ENCODE measurements at regions not wholly inside any gene's neighbourhood (a gene's known extent, or its start where the extent isn't known, plus 50 kb on each side); places are given as distances from the start of the nearest gene placed in this dataset.
A peak's percentile ranks its signal among the peaks of the same experiment; 100 is the strongest.

- no peak for DNase-seq (ENCODE audit: low read depth in 2 of 3, low spot score in 1 of 3)
These were observed 72.0 kb downstream of the RGS12 start for GRCh38 chr4:3364634-3365314.

- DNase-seq (ENCODE audit: low read depth in 2 of 3, low spot score in 1 of 3) = no peak
These were observed 72.5 kb downstream of the RGS12 start for GRCh38 chr4:3365326-3365725.

GRCh38 chr4:3365871-3366842, 73.3 kb downstream of the RGS12 start:
- DNase-seq (ENCODE audit: low read depth in 2 of 3, low spot score in 1 of 3) = no peak

GRCh38 chr4:3366893-3367775, 74.3 kb downstream of the RGS12 start:
- no peak for DNase-seq (ENCODE audit: low read depth in 2 of 3, low spot score in 1 of 3)

- DNase-seq (ENCODE audit: low read depth in 2 of 3, low spot score in 1 of 3) = no peak
These were observed 73.9 kb upstream of the HGFAC start for GRCh38 chr4:3367866-3368265.

- DNase-seq (ENCODE audit: low read depth in 2 of 3, low spot score in 1 of 3) = no peak
These were observed 73.4 kb upstream of the HGFAC start for GRCh38 chr4:3368334-3368733.

GRCh38 chr4:3368841-3369760, 72.7 kb upstream of the HGFAC start:
- no peak for DNase-seq (ENCODE audit: low read depth in 2 of 3, low spot score in 1 of 3)

- peak; percentile 20 to 36 (median 24) for DNase-seq (ENCODE audit: low read depth in 2 of 3, low spot score in 1 of 3)
These were observed 71.7 kb upstream of the HGFAC start for GRCh38 chr4:3369781-3370674.

GRCh38 chr4:3371033-3372001, 70.5 kb upstream of the HGFAC start:
- no peak for DNase-seq (ENCODE audit: low read depth in 2 of 3, low spot score in 1 of 3)

- no peak for DNase-seq (ENCODE audit: low read depth in 2 of 3, low spot score in 1 of 3)
These were observed 69.4 kb upstream of the HGFAC start for GRCh38 chr4:3372264-3372932.

GRCh38 chr4:3372933-3373465, 68.8 kb upstream of the HGFAC start:
- DNase-seq (ENCODE audit: low read depth in 2 of 3, low spot score in 1 of 3) = no peak

- DNase-seq (ENCODE audit: low read depth in 2 of 3, low spot score in 1 of 3) = no peak
These were observed 68.3 kb upstream of the HGFAC start for GRCh38 chr4:3373468-3373867.

- DNase-seq (ENCODE audit: low read depth in 2 of 3, low spot score in 1 of 3) = no peak
These were observed 67.6 kb upstream of the HGFAC start for GRCh38 chr4:3374011-3374645.

GRCh38 chr4:3374667-3375066, 67.1 kb upstream of the HGFAC start:
- no peak for DNase-seq (ENCODE audit: low read depth in 2 of 3, low spot score in 1 of 3)

- DNase-seq (ENCODE audit: low read depth in 2 of 3, low spot score in 1 of 3) = no peak
These were observed 66.1 kb upstream of the HGFAC start for GRCh38 chr4:3375688-3376087.

GRCh38 chr4:3376266-3376665, 65.5 kb upstream of the HGFAC start:
- DNase-seq (ENCODE audit: low read depth in 2 of 3, low spot score in 1 of 3) = no peak

- DNase-seq (ENCODE audit: low read depth in 2 of 3, low spot score in 1 of 3) = no peak
These were observed 64.2 kb upstream of the HGFAC start for GRCh38 chr4:3377557-3377956.

All from stimulated activated CD4-positive, alpha-beta T cell treated with anti-CD3 and anti-CD28 coated beads, Interleukin-12 subunit alpha, Interleukin-12 subunit beta, amount 100 ng/mL, for 48 hours (primary cell).